WTC11 (cell line): ENCODE measurements at regions not wholly inside any gene's neighbourhood (a gene's known extent, or its start where the extent isn't known, plus 50 kb on each side); places are given as distances from the start of the nearest gene placed in this dataset.
"Not testable (repeated sequence)": the region's sequence is repeated elsewhere in the genome, so short reads cannot be mapped to it uniquely, and the experiment has no call there.

Experiments
- ATAC-seq: fragments of 200-7000 bp; cut with Tn5 transposase; 2 replicates; pipeline ENCODE4 v1.10.0; 2021; ENCODE audit warnings: mild to moderate bottlenecking, moderate library complexity
- CTCF ChIA-PET: fragments of 300-600 bp; sonication (Branson Sonifier 250); formaldehyde crosslinking; loops from one replicate; lab custom pipeline; 2021; ENCODE audit warnings: antibody characterized with exemption; lab: Charles Lee
- POLR2A ChIA-PET: fragments of 350-600 bp; sonication (Branson Sonifier 250); formaldehyde crosslinking; loops from one replicate; lab custom pipeline; 2021; ENCODE audit warnings: antibody characterized with exemption; lab: Charles Lee
- DNase-seq: peaks from one replicate; pipeline ENCODE4 v3.0.0; 2021; ENCODE audit warnings: low spot score
- H3K27ac Mint-ChIP-seq: 2 replicates; pipeline ENCODE4 v1.8.0; 2021; ENCODE audit warnings: mixed read lengths
- H3K27me3 Mint-ChIP-seq: 2 replicates; pipeline ENCODE4 v1.8.0; 2021; ENCODE audit warnings: low read depth, mild to moderate bottlenecking, moderate library complexity, mixed read lengths
- H3K36me3 Mint-ChIP-seq: 2 replicates; pipeline ENCODE4 v1.8.0; 2021; ENCODE audit warnings: mixed read lengths
- H3K4me1 Mint-ChIP-seq: 2 replicates; pipeline ENCODE4 v1.8.0; 2022; ENCODE audit warnings: mixed read lengths
- H3K4me3 Mint-ChIP-seq: 2 replicates; pipeline ENCODE4 v1.8.0; 2021; ENCODE audit warnings: mild to moderate bottlenecking, moderate library complexity, mixed read lengths
- H3K9me3 Mint-ChIP-seq: 2 replicates; pipeline ENCODE4 v1.8.0; 2021; ENCODE audit warnings: mixed read lengths
- GABPB1 ChIP-seq: sonication (generic); formaldehyde crosslinking; IDR thresholded peaks from 2 replicates; pipeline ENCODE4 v1.8.1; 2023; ENCODE audit warnings: mild to moderate bottlenecking, missing genetic modification reagents
- NFATC4 ChIP-seq: fragments of 250-450 bp; sonication (Bioruptor Pico); IDR thresholded peaks from 2 replicates; pipeline ENCODE4 v1.9.0; 2021; ENCODE audit warnings: mild to moderate bottlenecking
- NR3C1 ChIP-seq: sonication (generic); formaldehyde crosslinking; conservative IDR thresholded peaks from 2 replicates; pipeline ENCODE4 v1.8.1; 2023; ENCODE audit warnings: low read depth, mild to moderate bottlenecking, missing genetic modification reagents
- TEAD4 ChIP-seq: sonication (generic); formaldehyde crosslinking; IDR thresholded peaks from 2 replicates; pipeline ENCODE4 v1.8.0; 2022; ENCODE audit warnings: mild to moderate bottlenecking, missing genetic modification reagents
- ZNF232 ChIP-seq: sonication (generic); formaldehyde crosslinking; IDR thresholded peaks from 2 replicates; pipeline ENCODE4 v1.8.0; 2022; ENCODE audit warnings: mild to moderate bottlenecking, missing genetic modification reagents
- ZNF416 ChIP-seq: fragments of 250-450 bp; sonication (Bioruptor Pico); IDR thresholded peaks from 2 replicates; pipeline ENCODE4 v1.9.0; 2021; ENCODE audit warnings: mild to moderate bottlenecking, inconsistent platforms
- TF ChIP-seq, protein P1 (sequence below): sonication (generic); formaldehyde crosslinking; IDR thresholded peaks from 2 replicates; pipeline ENCODE4 v1.8.0; 2023; ENCODE audit warnings: missing genetic modification reagents
- TF ChIP-seq, protein P2 (sequence below): sonication (generic); formaldehyde crosslinking; IDR thresholded peaks from 2 replicates; pipeline ENCODE4 v1.8.1; 2023; ENCODE audit warnings: mild to moderate bottlenecking, missing genetic modification reagents
- TF ChIP-seq, protein P3 (sequence below): sonication (generic); formaldehyde crosslinking; IDR thresholded peaks from 2 replicates; pipeline ENCODE4 v1.8.1; 2022; ENCODE audit warnings: missing genetic modification reagents, borderline replicate concordance
- TF ChIP-seq, protein P4 (sequence below): fragments of 250-450 bp; sonication (Bioruptor Pico); IDR thresholded peaks from 2 replicates; pipeline ENCODE4 v2.1.2; 2022; ENCODE audit warnings: mild to moderate bottlenecking, moderate library complexity
- TF ChIP-seq, protein P5 (sequence below): fragments of 250-450 bp; sonication (Bioruptor Pico); IDR thresholded peaks from 2 replicates; pipeline ENCODE4 v1.9.0; 2021; ENCODE audit warnings: mild to moderate bottlenecking, borderline replicate concordance
- TF ChIP-seq, protein P6 (sequence below): sonication (generic); formaldehyde crosslinking; IDR thresholded peaks from 2 replicates; pipeline ENCODE4 v1.8.1; 2023; ENCODE audit warnings: mild to moderate bottlenecking, missing genetic modification reagents, moderate library complexity

DNA sequence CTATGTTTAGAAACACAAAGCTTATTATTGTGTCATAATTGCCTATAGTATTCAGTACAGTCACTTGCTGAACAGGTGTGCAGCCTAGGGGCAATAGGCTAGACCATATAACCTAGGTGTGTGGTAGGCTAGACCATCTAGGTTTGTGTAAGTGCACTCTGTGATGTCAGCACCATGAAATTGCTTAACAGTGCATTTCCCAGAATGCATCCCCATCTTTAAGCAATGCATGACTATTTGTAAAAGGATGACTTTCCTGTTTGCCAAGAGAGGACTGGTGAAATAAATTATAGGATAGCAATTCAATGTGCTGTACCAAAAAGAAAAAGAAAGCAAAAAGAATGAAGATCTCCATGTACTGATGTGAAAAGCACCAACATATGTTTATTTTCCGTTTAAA, 288.7 kb upstream of the AUTS2 start:
- ChIA-PET CTCF (no interaction called here), POLR2A (no interaction called here)
- Mint-ChIP-seq H3K4me3 (no peak overlapping the region), H3K4me1 (no peaks in the 10 kb centered on the region), H3K9me3 (peaks cover 9% of the 10 kb centered on the region), H3K27me3 (peaks cover 7% of the 10 kb centered on the region), H3K27ac (no peak overlapping the region), H3K36me3 (no peaks in the 10 kb centered on the region)
- no peak for TF ChIP-seq GABPB1 (CRISPR knock-in tag)
- TF ChIP-seq, protein P1, sequence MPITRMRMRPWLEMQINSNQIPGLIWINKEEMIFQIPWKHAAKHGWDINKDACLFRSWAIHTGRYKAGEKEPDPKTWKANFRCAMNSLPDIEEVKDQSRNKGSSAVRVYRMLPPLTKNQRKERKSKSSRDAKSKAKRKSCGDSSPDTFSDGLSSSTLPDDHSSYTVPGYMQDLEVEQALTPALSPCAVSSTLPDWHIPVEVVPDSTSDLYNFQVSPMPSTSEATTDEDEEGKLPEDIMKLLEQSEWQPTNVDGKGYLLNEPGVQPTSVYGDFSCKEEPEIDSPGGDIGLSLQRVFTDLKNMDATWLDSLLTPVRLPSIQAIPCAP (CRISPR knock-in tag) = no peak
- TF ChIP-seq, protein P2, sequence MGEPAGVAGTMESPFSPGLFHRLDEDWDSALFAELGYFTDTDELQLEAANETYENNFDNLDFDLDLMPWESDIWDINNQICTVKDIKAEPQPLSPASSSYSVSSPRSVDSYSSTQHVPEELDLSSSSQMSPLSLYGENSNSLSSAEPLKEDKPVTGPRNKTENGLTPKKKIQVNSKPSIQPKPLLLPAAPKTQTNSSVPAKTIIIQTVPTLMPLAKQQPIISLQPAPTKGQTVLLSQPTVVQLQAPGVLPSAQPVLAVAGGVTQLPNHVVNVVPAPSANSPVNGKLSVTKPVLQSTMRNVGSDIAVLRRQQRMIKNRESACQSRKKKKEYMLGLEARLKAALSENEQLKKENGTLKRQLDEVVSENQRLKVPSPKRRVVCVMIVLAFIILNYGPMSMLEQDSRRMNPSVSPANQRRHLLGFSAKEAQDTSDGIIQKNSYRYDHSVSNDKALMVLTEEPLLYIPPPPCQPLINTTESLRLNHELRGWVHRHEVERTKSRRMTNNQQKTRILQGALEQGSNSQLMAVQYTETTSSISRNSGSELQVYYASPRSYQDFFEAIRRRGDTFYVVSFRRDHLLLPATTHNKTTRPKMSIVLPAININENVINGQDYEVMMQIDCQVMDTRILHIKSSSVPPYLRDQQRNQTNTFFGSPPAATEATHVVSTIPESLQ = no peak
- no peak for TF ChIP-seq NR3C1
- no peak for TF ChIP-seq ZNF416 (CRISPR knock-in tag)
- TF ChIP-seq, protein P3, sequence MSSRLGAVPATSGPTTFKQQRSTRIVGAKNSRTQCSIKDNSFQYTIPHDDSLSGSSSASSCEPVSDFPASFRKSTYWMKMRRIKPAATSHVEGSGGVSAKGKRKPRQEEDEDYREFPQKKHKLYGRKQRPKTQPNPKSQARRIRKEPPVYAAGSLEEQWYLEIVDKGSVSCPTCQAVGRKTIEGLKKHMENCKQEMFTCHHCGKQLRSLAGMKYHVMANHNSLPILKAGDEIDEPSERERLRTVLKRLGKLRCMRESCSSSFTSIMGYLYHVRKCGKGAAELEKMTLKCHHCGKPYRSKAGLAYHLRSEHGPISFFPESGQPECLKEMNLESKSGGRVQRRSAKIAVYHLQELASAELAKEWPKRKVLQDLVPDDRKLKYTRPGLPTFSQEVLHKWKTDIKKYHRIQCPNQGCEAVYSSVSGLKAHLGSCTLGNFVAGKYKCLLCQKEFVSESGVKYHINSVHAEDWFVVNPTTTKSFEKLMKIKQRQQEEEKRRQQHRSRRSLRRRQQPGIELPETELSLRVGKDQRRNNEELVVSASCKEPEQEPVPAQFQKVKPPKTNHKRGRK (CRISPR knock-in tag) = no peak
- TF ChIP-seq NFATC4 (CRISPR knock-in tag) = no peak
- TF ChIP-seq, protein P4, sequence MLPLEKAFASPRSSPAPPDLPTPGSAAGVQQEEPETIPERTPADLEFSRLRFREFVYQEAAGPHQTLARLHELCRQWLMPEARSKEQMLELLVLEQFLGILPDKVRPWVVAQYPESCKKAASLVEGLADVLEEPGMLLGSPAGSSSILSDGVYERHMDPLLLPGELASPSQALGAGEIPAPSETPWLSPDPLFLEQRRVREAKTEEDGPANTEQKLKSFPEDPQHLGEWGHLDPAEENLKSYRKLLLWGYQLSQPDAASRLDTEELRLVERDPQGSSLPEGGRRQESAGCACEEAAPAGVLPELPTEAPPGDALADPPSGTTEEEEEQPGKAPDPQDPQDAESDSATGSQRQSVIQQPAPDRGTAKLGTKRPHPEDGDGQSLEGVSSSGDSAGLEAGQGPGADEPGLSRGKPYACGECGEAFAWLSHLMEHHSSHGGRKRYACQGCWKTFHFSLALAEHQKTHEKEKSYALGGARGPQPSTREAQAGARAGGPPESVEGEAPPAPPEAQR (CRISPR knock-in tag) = no peak
- TF ChIP-seq, protein P5, sequence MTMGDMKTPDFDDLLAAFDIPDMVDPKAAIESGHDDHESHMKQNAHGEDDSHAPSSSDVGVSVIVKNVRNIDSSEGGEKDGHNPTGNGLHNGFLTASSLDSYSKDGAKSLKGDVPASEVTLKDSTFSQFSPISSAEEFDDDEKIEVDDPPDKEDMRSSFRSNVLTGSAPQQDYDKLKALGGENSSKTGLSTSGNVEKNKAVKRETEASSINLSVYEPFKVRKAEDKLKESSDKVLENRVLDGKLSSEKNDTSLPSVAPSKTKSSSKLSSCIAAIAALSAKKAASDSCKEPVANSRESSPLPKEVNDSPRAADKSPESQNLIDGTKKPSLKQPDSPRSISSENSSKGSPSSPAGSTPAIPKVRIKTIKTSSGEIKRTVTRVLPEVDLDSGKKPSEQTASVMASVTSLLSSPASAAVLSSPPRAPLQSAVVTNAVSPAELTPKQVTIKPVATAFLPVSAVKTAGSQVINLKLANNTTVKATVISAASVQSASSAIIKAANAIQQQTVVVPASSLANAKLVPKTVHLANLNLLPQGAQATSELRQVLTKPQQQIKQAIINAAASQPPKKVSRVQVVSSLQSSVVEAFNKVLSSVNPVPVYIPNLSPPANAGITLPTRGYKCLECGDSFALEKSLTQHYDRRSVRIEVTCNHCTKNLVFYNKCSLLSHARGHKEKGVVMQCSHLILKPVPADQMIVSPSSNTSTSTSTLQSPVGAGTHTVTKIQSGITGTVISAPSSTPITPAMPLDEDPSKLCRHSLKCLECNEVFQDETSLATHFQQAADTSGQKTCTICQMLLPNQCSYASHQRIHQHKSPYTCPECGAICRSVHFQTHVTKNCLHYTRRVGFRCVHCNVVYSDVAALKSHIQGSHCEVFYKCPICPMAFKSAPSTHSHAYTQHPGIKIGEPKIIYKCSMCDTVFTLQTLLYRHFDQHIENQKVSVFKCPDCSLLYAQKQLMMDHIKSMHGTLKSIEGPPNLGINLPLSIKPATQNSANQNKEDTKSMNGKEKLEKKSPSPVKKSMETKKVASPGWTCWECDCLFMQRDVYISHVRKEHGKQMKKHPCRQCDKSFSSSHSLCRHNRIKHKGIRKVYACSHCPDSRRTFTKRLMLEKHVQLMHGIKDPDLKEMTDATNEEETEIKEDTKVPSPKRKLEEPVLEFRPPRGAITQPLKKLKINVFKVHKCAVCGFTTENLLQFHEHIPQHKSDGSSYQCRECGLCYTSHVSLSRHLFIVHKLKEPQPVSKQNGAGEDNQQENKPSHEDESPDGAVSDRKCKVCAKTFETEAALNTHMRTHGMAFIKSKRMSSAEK (CRISPR knock-in tag) = no peak
- DNase-seq (no peak), ATAC-seq (no peak)

DNA sequence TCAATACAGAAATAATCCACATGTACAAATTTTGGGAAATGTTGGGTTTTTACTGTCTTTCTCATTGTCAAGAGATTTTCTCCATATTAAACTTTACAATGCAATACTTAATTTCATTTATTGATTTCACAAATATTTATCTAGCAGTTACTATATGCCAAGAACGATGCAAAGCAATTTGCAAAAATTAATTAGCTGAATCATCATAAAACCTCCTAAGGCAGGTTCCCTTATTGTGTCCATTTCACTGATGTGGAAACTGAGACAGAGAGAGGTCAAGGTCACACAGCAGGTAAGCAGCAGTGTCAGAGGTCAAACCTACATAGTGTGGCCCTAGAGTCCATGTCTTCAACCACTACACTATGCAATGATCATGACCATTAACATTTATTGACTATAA, 286.8 kb upstream of the AUTS2 start:
- TF ChIP-seq ZNF232 (no peak), TEAD4 (CRISPR knock-in tag) (no peak)
- TF ChIP-seq, protein P6, sequence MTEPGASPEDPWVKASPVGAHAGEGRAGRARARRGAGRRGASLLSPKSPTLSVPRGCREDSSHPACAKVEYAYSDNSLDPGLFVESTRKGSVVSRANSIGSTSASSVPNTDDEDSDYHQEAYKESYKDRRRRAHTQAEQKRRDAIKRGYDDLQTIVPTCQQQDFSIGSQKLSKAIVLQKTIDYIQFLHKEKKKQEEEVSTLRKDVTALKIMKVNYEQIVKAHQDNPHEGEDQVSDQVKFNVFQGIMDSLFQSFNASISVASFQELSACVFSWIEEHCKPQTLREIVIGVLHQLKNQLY (CRISPR knock-in tag) = no peak
- TF ChIP-seq, protein P1 (CRISPR knock-in tag) = no peak
- CTCF ChIA-PET = interaction anchor here (0.6 kb wide), 1 partner anchor 1638 kb away, joined by 3 read pairs; no protein-coding TSS in a partner anchor
- Mint-ChIP-seq H3K36me3 (0 out of 2 replicates have a peak, but pooled peaks cover 3% of the 10 kb centered on the region), H3K4me3 (no peak overlapping the region), H3K9me3 (peaks cover 5% of the 10 kb centered on the region), H3K27ac (no peak overlapping the region), H3K4me1 (no peaks in the 10 kb centered on the region), H3K27me3 (peaks cover 15% of the 10 kb centered on the region)
- no peak for DNase-seq
- POLR2A ChIA-PET = no interaction called here
- ATAC-seq = no peak

DNA sequence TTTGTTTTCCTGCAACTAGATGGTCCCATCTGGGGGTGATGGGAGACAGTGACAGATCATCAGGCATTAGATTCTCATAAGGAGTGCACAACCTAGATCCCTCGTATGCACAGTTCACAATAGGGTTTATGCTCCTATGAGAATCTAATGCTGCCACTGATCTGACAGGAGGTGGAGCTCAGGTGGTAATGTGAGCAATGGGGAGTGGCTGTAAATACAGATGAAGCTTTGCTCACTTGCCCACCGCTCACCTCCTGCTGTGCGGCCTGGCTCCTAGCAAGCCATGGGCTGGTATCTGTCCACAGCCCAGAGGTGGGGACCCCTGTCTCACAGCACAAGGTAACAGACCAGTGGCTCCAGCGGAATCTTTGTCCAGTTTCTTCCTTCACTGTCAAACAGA, 284.4 kb upstream of the AUTS2 start:
- POLR2A ChIA-PET, ATAC-seq, CTCF ChIA-PET, H3K27ac Mint-ChIP-seq, DNase-seq, H3K4me1 Mint-ChIP-seq, H3K4me3 Mint-ChIP-seq, H3K9me3 Mint-ChIP-seq, H3K36me3 Mint-ChIP-seq: not testable (repeated sequence)
- H3K27me3 Mint-ChIP-seq = peaks cover 15% of the 10 kb centered on the region
